B cell (primary cell): ENCODE measurements at regions not wholly inside any gene's neighbourhood (a gene's known extent, or its start where the extent isn't known, plus 50 kb on each side); places are given as distances from the start of the nearest gene placed in this dataset.

Experiments used
- CTCF ChIP-seq: fragments of 200-600 bp; IDR thresholded peaks from one replicate; pipeline ENCODE4 v1.8.0; 2022; ENCODE audit warnings: antibody characterized with exemption, mild to moderate bottlenecking
- EZH2 ChIP-seq: IDR thresholded peaks from 2 replicates; pipeline ENCODE4 v1.6.1; 2012; ENCODE audit warnings: borderline replicate concordance, low read depth, mild to moderate bottlenecking, moderate library complexity, low read length; ENCODE audit not compliant: insufficient read depth, poor library complexity, severe bottlenecking

GRCh38 chr10:128851281-128851680 lies 615.8 kb upstream of the MGMT start:
- TF ChIP-seq EZH2 (no peak), CTCF (no peak)
